ENCODE measurements at regions not wholly inside any gene's neighbourhood (a gene's known extent, or its start where the extent isn't known, plus 50 kb on each side); places are given as distances from the start of the nearest gene placed in this dataset.

DNA sequence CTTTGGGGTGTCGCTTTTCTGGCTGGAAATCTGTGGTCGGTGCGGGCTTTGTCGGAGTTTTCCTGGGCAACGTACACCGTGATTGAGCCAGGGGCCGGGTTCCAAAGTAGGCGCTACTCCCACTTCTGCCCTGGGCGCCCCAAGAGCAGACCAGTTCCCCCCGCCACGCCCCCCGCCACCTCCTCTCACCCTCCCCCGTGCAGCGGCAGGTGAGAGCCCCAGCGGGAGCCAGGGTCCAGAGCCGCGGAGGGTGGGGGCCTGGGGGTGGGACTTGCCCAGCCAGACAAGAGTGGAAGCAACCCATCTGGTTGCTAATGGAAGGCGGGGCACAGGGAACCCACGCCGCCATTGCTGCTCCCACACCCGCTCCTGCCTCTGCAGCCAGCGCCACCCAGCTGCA, 2195.9 kb downstream of the PCDH9 start:
- DNase-seq (ENCODE audit: low spot score): no peak

GRCh38 chr13:65032825-65033224, 2197.3 kb downstream of the PCDH9 start:
- no peak for DNase-seq (ENCODE audit: low spot score)

DNA sequence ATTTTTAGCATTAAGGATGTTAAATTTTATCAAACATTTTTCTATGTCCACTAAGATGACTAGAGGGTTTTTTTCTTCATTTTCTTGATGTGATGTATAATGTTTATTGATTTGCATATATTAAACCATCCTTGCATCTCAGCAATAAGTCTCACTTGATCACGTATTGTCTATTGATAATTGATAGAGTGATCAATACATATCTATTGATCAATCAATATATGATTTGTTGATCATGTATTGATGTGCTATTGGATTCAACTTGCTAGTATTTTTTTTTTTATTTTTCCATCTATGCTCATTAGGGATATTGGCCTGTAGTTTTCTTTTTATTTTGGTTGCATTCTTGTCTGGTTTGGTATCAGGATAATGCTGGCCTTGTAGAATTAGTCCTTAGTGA, 2202.0 kb downstream of the PCDH9 start:
- DNase-seq (ENCODE audit: low spot score): no peak

GRCh38 chr13:65026505-65026904, 2203.6 kb downstream of the PCDH9 start:
- DNase-seq (ENCODE audit: low spot score): no peak

GRCh38 chr13:65011378-65011777, 2218.8 kb downstream of the PCDH9 start:
- DNase-seq (ENCODE audit: low spot score): no peak

DNA sequence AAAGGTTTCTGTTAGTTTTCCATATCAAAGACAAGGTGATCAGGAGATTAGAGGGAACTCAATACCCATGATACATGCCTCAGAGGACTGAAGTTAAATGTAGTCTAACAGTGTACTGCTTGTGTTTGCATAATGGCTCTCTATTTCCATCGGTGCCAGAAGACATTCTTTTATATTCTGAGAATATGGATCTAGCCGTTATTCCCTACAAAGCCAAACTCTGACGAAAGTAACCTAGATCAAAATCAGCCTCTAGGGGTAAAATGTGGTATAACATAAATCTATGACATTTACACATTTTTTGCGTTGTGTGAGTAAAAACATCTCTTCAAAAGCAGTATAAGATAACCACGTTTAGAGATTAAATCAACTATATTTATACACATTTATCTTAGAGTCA, 2232.7 kb downstream of the PCDH9 start:
- DNase-seq (ENCODE audit: low spot score): no peak

GRCh38 chr13:64993514-64994164, 2236.5 kb downstream of the PCDH9 start:
- no peak for DNase-seq (ENCODE audit: low spot score)

GRCh38 chr13:64992314-64992713, 2237.8 kb downstream of the PCDH9 start:
- no peak for DNase-seq (ENCODE audit: low spot score)

DNA sequence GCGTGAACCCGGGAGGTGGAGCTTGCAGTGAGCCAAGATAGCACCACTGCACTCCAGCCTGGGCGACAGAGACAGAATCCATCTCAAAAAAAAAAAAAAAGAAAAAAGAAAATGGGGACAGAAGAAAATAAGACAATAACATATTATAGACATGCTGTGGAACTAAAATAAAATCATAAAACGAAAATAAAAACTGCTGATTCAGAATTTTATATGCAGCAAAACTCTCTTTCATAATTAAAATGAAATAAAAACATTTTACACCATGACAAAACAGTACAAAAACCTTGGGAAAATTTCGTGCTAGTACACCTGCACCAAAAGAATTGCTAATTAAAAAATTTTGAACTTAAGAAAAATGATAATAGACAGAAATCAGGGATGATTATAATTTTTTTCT, 2245.1 kb downstream of the PCDH9 start:
- no peak for DNase-seq (ENCODE audit: low spot score)

- DNase-seq (ENCODE audit: low spot score): no peak
Measured at GRCh38 chr13:64962404-64962803, 2267.7 kb downstream of the PCDH9 start.

DNA sequence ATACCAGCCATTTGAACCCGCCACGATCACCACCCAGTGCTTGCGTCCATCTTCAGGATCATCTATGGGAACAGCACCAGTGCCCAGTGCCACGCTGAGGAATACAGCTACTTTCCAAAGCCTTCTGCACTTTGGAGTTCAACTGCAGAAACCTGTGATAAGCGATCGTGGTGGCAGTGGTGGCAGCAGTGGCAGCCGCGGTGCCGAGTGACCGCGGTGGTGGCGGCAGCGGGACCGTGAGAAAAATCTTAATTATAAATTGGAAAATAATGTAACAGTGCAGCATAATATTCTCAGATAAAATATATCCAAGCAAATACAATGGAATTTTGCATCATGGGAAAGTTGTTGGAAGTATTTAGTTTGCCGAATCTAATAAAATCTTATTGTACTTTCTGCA, 2270.9 kb downstream of the PCDH9 start:
- no peak for DNase-seq (ENCODE audit: low spot score)

- no peak for DNase-seq (ENCODE audit: low spot score)
Measured at GRCh38 chr13:64958106-64958505, 2272.0 kb downstream of the PCDH9 start.

- no peak for DNase-seq (ENCODE audit: low spot score)
Measured at GRCh38 chr13:64938660-64939059, 2291.5 kb downstream of the PCDH9 start.

GRCh38 chr13:64937302-64937701, 2292.8 kb downstream of the PCDH9 start:
- no peak for DNase-seq (ENCODE audit: low spot score)

- DNase-seq (ENCODE audit: low spot score): no peak
Measured at GRCh38 chr13:64936879-64937278, 2293.3 kb downstream of the PCDH9 start.

DNA sequence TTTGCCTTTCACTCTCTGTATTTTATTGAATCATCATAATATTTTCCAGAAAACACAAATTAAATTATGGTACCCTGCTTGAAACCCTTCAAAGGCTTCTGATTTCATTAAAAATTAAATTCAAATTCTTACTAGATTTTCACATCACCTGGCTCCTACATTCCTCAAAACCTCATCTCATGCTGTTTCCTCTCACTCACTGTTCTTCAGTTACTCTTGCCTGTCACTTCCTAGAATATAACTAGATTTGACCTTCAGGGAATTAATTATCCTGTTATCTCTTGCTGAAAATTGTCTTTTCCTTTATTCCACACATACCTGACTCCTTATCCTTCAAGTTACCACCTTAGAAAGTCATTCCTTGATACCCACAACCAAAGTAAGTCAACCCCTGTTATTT, 2294.7 kb downstream of the PCDH9 start:
- DNase-seq (ENCODE audit: low spot score): no peak

GRCh38 chr13:64934569-64935362, 2295.4 kb downstream of the PCDH9 start:
- no peak for DNase-seq (ENCODE audit: low spot score)

DNA sequence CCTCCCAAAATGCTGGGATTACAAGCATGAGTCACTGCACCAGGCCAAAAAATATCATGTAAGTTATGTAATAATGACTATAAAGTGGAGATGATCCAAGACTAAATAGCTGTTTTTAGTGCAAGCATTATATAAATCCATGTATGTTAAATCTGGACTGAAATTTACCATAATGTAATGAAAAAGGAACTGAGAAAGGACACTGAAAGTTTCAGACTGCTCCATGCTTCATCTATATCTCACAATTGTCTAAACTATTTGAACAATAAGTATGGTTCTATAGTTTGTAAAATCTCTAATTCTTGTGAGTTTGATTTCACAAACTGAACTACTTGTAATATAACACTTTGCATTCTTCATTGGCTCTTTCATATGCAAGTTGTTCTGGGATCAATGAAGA, 2299.5 kb downstream of the PCDH9 start:
- DNase-seq (ENCODE audit: low spot score): no peak

DNA sequence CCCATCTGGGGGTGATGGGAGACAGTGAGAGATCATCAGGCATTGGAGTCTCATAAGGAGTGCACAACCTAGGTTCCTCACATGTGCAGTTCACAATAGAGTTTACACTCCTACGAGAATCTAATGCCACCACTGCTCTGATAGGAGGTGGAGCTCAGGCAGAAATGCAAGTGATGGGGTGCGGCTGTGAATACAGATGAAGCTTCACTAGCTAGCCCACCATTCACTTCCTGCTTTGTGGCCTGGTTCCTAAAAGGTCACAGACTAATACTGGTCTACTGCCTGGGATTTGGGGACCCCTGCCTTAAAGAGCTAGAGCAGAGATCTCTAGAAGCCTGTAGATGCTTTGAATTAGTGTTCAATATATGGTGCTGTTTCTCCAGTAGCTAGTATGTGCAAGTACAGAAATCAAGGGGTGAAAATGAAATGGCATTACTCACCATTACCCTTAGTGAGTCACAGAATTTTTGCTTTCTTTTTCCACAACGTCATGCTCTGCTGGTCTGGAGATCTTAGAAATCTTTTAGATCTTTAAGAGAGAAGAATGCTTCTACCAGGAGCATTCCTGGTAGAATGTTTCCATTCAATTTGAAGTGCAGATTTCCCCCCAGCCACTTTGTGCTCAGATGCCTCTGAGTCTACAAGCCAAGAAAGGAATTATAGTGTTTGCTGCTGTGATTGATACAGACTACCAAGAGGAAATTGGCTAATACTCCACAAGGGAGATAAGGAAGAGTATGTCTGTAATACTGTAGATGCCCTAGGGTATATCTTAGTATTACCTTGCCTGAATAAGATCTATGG, 2301.2 kb downstream of the PCDH9 start:
- DNase-seq (ENCODE audit: low spot score): no peak

DNA sequence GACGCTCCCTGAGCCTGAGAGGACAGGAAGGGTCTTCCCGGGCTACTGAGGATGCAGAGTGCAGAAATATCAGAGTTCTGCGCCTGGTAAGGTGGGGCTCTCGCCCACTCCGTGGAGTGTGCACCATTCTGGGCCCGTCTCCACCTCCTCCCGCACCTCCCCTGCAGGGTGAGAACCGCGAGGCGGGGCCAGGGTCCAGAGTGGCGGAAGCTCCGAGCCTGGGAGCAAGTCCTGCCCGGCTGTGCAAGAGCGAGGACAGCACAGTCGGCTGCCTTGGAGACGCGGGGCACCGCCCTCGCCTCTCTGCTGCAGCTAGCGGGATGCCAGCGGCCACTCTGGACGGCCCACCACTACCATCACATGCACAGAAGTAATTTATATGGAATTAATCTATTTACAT, 2304.4 kb downstream of the PCDH9 start:
- no peak for DNase-seq (ENCODE audit: low spot score)

- DNase-seq (ENCODE audit: low spot score): no peak
Measured at GRCh38 chr13:64925284-64925683, 2304.9 kb downstream of the PCDH9 start.

DNA sequence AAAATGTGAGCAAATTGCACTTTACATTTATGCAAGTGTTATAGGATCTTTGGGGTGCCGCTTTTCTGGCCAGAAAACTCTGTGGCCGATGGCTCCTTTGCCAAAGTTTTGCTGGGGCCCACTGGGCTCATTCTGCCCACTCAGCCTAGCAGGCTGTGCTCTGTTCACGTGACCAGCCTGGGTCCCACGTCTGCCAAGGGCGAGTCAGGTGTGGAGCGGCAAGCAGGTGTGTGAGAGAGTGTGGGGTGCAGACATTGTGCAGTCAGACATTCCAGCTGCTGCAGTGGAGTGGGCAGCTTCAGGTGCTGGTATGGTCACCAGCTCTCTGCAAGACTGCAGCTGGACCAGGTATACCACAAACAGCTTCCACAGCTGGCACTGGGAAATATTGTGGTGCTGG, 2305.7 kb downstream of the PCDH9 start:
- DNase-seq (ENCODE audit: low spot score): no peak

- no peak for DNase-seq (ENCODE audit: low spot score)
Measured at GRCh38 chr13:64917566-64917965, 2312.6 kb downstream of the PCDH9 start.

Data from activated CD4-positive, alpha-beta T cell treated with anti-CD3 and anti-CD28 coated beads, Interleukin-2, Interleukin-4, amounts not matched to agents 100 ng/mL and 50 ng/mL, durations not matched to agents 16 hours and 8 hours (primary cell).